KMS-11 (cell line): ENCODE measurements at regions not wholly inside any gene's neighbourhood (a gene's known extent, or its start where the extent isn't known, plus 50 kb on each side); places are given as distances from the start of the nearest gene placed in this dataset.
"Not testable (repeated sequence)": the region's sequence is repeated elsewhere in the genome, so short reads cannot be mapped to it uniquely, and the experiment has no call there.

ENCODE experiments used
- H2AFZ ChIP-seq: fragments of 200-600 bp; sonication (generic); 2 replicates; pipeline ENCODE4 v1.6.1; 2016; ENCODE audit warnings: antibody characterized with exemption, mixed run types, low read depth
- H3K27ac ChIP-seq: fragments of 200-600 bp; sonication (generic); 2 replicates; pipeline ENCODE4 v1.6.1; 2016; ENCODE audit warnings: mild to moderate bottlenecking, mixed run types
- H3K27me3 ChIP-seq: fragments of 200-600 bp; sonication (generic); 2 replicates; pipeline ENCODE4 v1.6.1; 2017; ENCODE audit warnings: mild to moderate bottlenecking, low read depth, mixed run types, moderate library complexity; ENCODE audit not compliant: insufficient read depth
- H3K36me3 ChIP-seq: fragments of 200-600 bp; sonication (generic); 2 replicates; pipeline ENCODE4 v1.6.1; 2017; ENCODE audit warnings: mild to moderate bottlenecking, mixed run types; ENCODE audit not compliant: insufficient read depth
- H3K4me1 ChIP-seq: fragments of 200-600 bp; sonication (generic); 2 replicates; pipeline ENCODE4 v1.6.1; 2016; ENCODE audit warnings: mild to moderate bottlenecking, low read depth, mixed run types; ENCODE audit not compliant: poor library complexity, severe bottlenecking
- H3K4me2 ChIP-seq: fragments of 200-600 bp; sonication (generic); 2 replicates; pipeline ENCODE4 v1.7.0; 2016; ENCODE audit warnings: mild to moderate bottlenecking, mixed run types
- H3K4me3 ChIP-seq: fragments of 200-600 bp; sonication (generic); IDR thresholded peaks from 2 replicates; pipeline ENCODE4 v1.6.1; 2017; ENCODE audit warnings: low read depth, low read length, mixed read lengths; ENCODE audit not compliant: insufficient read depth
- H3K79me2 ChIP-seq: fragments of 200-600 bp; sonication (generic); 2 replicates; pipeline ENCODE4 v1.6.1; 2016; ENCODE audit warnings: low read depth, mixed run types; ENCODE audit not compliant: insufficient read depth
- H3K9ac ChIP-seq: fragments of 200-600 bp; sonication (generic); 2 replicates; pipeline ENCODE4 v1.6.1; 2016; ENCODE audit warnings: mild to moderate bottlenecking, mixed run types
- H4K20me1 ChIP-seq: fragments of 200-600 bp; sonication (generic); 2 replicates; pipeline ENCODE4 v1.6.1; 2016; ENCODE audit warnings: mild to moderate bottlenecking, mixed run types; ENCODE audit not compliant: insufficient read depth
- CTCF ChIP-seq: fragments of 200-600 bp; sonication (generic); conservative IDR thresholded peaks from 2 replicates; pipeline ENCODE4 v1.6.1; 2017; ENCODE audit warnings: low read depth, mild to moderate bottlenecking, antibody characterized with exemption, low read length, moderate library complexity, mixed read lengths

- H3K79me2 ChIP-seq = no peaks in the 10 kb centered on the region
- H3K4me3 ChIP-seq = no peak overlapping the region
- no peak overlapping the region for H2AFZ ChIP-seq
- no peak overlapping the region for H3K9ac ChIP-seq
- H3K4me1 ChIP-seq = no peaks in the 10 kb centered on the region
- H4K20me1 ChIP-seq = no peaks in the 10 kb centered on the region
- H3K27me3 ChIP-seq = no peaks in the 10 kb centered on the region
- TF ChIP-seq CTCF = peak; percentile 50
- no peaks in the 10 kb centered on the region for H3K36me3 ChIP-seq
- no peak overlapping the region for H3K4me2 ChIP-seq
- H3K27ac ChIP-seq = no peak overlapping the region
Observed at GRCh38 chr14:59055439-59056045, 132.9 kb upstream of the DAAM1 start.

GRCh38 chr14:59057551-59057950 lies 130.9 kb upstream of the DAAM1 start:
- Histone ChIP-seq H2AFZ (no peak overlapping the region), H3K4me3 (no peak overlapping the region), H3K4me2 (no peak overlapping the region), H3K36me3 (no peaks in the 10 kb centered on the region), H3K79me2 (no peaks in the 10 kb centered on the region), H3K27me3 (no peaks in the 10 kb centered on the region), H4K20me1 (no peaks in the 10 kb centered on the region), H3K4me1 (no peaks in the 10 kb centered on the region), H3K27ac (no peak overlapping the region), H3K9ac (no peak overlapping the region)
- no peak for TF ChIP-seq CTCF

GRCh38 chr14:59058776-59059175 lies 129.7 kb upstream of the DAAM1 start:
- not testable (repeated sequence) for H4K20me1 ChIP-seq, H3K27ac ChIP-seq, H3K27me3 ChIP-seq, H3K4me3 ChIP-seq, H3K79me2 ChIP-seq, H3K4me1 ChIP-seq, H3K36me3 ChIP-seq, H3K4me2 ChIP-seq, H2AFZ ChIP-seq, H3K9ac ChIP-seq

GRCh38 chr14:59060841-59061240 lies 127.6 kb upstream of the DAAM1 start:
- H2AFZ ChIP-seq = no peak overlapping the region
- no peak overlapping the region for H3K4me3 ChIP-seq
- no peaks in the 10 kb centered on the region for H4K20me1 ChIP-seq
- H3K27ac ChIP-seq = no peak overlapping the region
- no peaks in the 10 kb centered on the region for H3K79me2 ChIP-seq
- H3K9ac ChIP-seq = no peak overlapping the region
- no peaks in the 10 kb centered on the region for H3K4me1 ChIP-seq
- no peak overlapping the region for H3K4me2 ChIP-seq
- H3K36me3 ChIP-seq = no peaks in the 10 kb centered on the region
- no peak for TF ChIP-seq CTCF
- no peaks in the 10 kb centered on the region for H3K27me3 ChIP-seq

- H3K36me3 ChIP-seq = no peaks in the 10 kb centered on the region
- H3K27me3 ChIP-seq = no peaks in the 10 kb centered on the region
- H2AFZ ChIP-seq = no peak overlapping the region
- H3K4me3 ChIP-seq = no peak overlapping the region
- H3K27ac ChIP-seq = no peak overlapping the region
- no peak overlapping the region for H3K4me2 ChIP-seq
- H3K9ac ChIP-seq = no peak overlapping the region
- H3K4me1 ChIP-seq = no peaks in the 10 kb centered on the region
- H4K20me1 ChIP-seq = no peaks in the 10 kb centered on the region
- H3K79me2 ChIP-seq = no peaks in the 10 kb centered on the region
- no peak for TF ChIP-seq CTCF
Observed at GRCh38 chr14:59061292-59061691, 127.2 kb upstream of the DAAM1 start.
